Right lung (tissue), 2 donors: ENCODE measurements at regions not wholly inside any gene's neighbourhood (a gene's known extent, or its start where the extent isn't known, plus 50 kb on each side); places are given as distances from the start of the nearest gene placed in this dataset.

Source experiments
- DNase-seq, 2 donors: peaks; one replicate each; pipeline ENCODE4 v3.0.0-alpha.2; 2013

GRCh38 chr20:58162986-58163385 lies 65.5 kb downstream of the ANKRD60 start:
- DNase-seq, result peak in 1 of 2 donors; percentile 7

GRCh38 chr20:58161192-58161591 lies 67.3 kb downstream of the ANKRD60 start:
- DNase-seq, result no peak

GRCh38 chr20:58160451-58161061 lies 67.9 kb downstream of the ANKRD60 start:
- DNase-seq, result no peak

- no peak for DNase-seq
Measured at GRCh38 chr20:58155148-58155925, 73.1 kb downstream of the ANKRD60 start.

- no peak for DNase-seq
Measured at GRCh38 chr20:58154113-58154512, 74.3 kb downstream of the ANKRD60 start.

GRCh38 chr20:58153121-58153520 lies 75.3 kb downstream of the ANKRD60 start:
- no peak for DNase-seq

GRCh38 chr20:58150772-58151171 lies 77.7 kb downstream of the ANKRD60 start:
- DNase-seq, result no peak

- no peak for DNase-seq
Measured at GRCh38 chr20:58149437-58150091, 78.9 kb downstream of the ANKRD60 start.

GRCh38 chr20:58148891-58149290 lies 79.6 kb downstream of the ANKRD60 start:
- DNase-seq, result no peak

- no peak for DNase-seq
Measured at GRCh38 chr20:58147628-58148370, 80.7 kb downstream of the ANKRD60 start.

GRCh38 chr20:58146746-58147140 lies 81.7 kb downstream of the ANKRD60 start:
- DNase-seq, result no peak

GRCh38 chr20:58146081-58146745 lies 82.2 kb downstream of the ANKRD60 start:
- DNase-seq, result no peak

- DNase-seq, result no peak
Measured at GRCh38 chr20:58145506-58146080, 82.9 kb downstream of the ANKRD60 start.

GRCh38 chr20:58144096-58144495 lies 84.4 kb downstream of the ANKRD60 start:
- DNase-seq, result no peak

- DNase-seq, result no peak
Measured at GRCh38 chr20:58143531-58143930, 84.9 kb downstream of the ANKRD60 start.

- no peak for DNase-seq
Measured at GRCh38 chr20:58142843-58143185, 85.6 kb downstream of the ANKRD60 start.

GRCh38 chr20:58141971-58142842 lies 86.2 kb downstream of the ANKRD60 start:
- DNase-seq, result no peak

GRCh38 chr20:58141496-58141895 lies 87.0 kb downstream of the ANKRD60 start:
- no peak for DNase-seq

GRCh38 chr20:58140787-58141425 lies 87.5 kb downstream of the ANKRD60 start:
- DNase-seq, result no peak
